ENCODE measurements at regions not wholly inside any gene's neighbourhood (a gene's known extent, or its start where the extent isn't known, plus 50 kb on each side); places are given as distances from the start of the nearest gene placed in this dataset.

DNA sequence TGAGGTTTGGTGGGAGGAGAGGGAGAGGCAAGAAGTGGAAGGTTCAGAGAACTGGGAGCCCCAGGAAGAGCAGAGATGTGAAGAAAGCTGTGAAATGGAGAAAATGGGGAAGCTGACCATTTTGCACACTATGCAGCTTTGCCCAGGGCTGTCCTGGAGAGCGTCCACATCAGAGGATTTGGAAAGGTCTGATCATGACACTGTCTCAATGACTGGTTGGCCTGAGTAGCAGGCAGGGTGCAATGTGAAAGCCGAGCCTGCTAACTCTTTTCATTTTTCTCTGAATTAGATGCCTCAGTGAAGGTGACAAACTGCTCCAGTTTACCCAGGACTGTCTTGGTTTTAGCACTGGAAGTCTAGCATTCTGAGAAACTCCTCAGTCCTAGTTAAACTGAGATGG lies 330.1 kb upstream of the RPS6KA3 start:
- no peak for DNase-seq

- DNase-seq = peak; percentile 29
Observed at GRCh38 chrX:20595928-20596575, 329.3 kb upstream of the RPS6KA3 start.

GRCh38 chrX:20594985-20595384 lies 328.3 kb upstream of the RPS6KA3 start:
- peak; percentile 53 for DNase-seq

DNA sequence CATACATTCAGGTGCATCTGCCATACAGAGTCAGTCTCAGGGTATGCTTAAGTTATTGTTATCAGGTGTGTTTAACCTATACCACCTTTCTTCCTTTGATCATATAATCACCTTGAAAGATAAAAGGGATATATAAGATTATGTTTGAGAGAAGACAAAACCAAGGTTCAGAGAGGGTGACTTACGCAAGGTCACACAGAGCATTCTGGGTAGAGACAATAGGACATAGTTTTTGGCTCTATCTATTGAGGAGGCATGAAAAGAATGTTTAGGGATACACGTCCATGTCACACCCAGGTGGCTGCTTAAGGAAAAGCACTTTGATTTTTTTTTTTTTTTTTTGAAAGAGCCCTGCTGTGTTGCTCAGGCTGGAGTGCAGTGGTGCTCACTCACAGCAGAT lies 327.1 kb upstream of the RPS6KA3 start:
- DNase-seq = no peak

- no peak for DNase-seq
Observed at GRCh38 chrX:20593402-20593801, 326.7 kb upstream of the RPS6KA3 start.

DNA sequence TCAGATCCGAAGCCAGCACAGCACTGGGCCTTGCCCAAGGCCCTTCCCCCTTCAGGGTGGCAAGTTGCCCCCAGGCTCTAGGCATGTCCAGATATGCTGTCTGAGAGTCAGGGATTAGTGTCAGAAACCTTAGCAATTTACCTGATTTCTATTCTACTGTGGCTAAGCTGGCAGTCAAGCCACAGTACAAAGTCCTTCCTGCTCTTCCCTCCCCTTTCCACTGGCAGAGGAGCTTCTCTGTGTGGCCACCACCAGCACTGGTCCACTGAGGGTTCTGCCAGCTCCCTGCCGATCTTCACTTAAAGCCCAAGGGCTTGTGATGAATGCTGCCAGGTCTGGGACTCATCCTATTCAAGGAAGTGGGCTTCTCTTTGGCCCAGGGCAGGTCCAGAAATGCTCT lies 324.5 kb upstream of the RPS6KA3 start:
- DNase-seq = no peak

- DNase-seq = peak; percentile 31
Observed at GRCh38 chrX:20585782-20586181, 319.1 kb upstream of the RPS6KA3 start.

- peak; percentile 7 for DNase-seq
Observed at GRCh38 chrX:20571611-20572010, 304.9 kb upstream of the RPS6KA3 start.

- no peak for DNase-seq
Observed at GRCh38 chrX:20567108-20567507, 300.4 kb upstream of the RPS6KA3 start.

GRCh38 chrX:20547611-20548051 lies 280.9 kb upstream of the RPS6KA3 start:
- peak; percentile 72 for DNase-seq

DNA sequence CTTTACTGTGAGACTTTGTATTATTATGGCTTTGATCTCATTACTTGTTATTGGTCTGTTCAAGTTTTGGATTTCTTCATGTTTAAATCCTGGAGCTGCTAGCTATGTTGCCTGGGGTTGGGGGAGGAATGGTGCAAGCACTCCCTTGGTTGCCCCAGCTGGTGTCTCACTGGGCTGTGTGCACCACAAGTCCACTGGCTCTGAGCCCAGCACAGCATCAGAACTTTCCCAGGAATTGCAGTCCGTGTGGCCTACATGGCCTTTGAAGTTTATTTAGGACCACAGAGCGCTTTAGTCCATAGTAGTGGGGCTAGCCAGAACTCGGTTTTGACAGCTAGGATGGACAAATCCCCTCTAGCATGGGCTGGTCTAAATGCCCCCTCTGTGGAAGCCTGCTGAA lies 278.8 kb upstream of the RPS6KA3 start:
- peak; percentile 61 for DNase-seq

DNA sequence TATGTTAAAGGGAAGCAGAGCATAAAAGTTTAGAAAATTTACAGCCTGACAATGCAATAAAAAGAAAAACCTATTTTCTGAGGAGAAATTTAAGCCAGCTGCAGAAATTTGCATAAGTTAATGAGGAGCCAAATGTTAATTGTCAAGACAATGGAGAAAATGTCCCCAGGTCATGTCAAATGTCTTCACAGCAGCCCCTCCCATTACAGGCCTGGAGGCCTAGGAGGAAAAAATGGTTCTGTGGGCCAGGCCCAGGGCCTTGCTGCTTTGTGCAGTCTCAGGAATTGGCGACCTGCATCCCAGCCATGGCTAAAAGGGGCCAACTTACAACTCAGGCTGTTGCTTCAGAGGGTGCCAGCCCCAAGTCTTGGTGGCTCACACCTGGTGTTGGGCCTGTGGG lies 275.4 kb upstream of the RPS6KA3 start:
- no peak for DNase-seq

DNA sequence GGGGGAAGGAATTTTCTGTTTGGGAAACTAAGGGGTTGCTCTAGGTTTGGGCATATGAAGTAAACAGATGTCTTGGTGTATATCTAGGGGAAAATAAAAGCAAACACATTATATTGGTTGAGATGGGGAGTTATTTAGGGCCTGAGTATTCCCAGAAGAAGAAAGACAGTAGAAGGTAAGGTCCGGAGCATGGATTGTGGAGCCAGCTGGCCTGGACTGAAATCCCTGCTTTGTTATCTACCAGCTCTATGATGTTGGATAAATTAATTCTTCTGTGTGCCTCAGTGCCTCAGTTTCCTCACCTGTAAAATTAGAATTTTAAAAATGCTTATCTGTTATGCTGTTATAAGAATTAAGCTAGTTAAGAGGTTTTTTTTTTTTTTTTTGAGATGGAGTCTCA lies 272.3 kb upstream of the RPS6KA3 start:
- no peak for DNase-seq

GRCh38 chrX:20531667-20532066 lies 265.0 kb upstream of the RPS6KA3 start:
- DNase-seq = no peak

- DNase-seq = peak; percentile 61
Observed at GRCh38 chrX:20530406-20530921, 263.8 kb upstream of the RPS6KA3 start.

DNA sequence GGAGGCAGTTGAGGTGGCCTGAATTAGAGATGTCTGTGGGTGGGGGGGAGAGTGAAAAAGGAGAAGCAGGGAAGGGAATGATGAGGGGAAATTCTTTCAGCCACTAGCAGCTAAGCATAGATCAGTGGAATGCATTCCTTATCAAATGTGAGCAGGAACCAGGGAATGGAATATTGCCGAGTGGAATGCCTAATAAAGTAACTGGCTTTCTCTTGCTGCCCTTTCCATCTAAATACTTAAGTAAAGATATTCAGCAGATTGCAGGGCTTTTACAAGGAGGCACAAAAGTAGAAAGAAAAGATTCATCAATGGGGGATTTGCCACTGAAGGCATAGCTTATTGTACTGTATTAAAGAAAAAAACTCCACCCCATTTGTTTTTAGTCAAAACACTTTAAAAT lies 263.0 kb upstream of the RPS6KA3 start:
- DNase-seq = peak; percentile 10

- no peak for DNase-seq
Observed at GRCh38 chrX:20529301-20529700, 262.6 kb upstream of the RPS6KA3 start.

DNA sequence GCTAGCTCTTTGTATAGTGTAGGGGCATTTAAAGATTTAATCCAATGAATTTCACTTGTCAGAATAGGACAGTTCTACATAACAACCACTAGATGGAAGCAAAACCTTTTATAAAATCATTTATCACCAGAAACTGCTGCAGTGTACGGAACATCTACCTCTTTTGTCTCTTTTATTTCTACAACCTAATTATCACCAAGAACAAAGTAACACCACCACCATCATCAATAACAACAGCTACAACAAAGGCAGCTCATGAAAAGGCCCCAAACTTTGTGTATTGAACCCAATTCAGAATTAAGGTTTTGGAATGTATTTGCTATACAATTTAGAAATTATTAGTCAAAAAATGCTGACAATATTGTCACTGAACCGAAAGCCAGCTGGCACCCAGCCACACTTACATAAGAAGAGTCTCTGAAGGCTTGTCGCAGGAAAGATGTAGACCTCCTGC lies 260.9 kb upstream of the RPS6KA3 start:
- peak; percentile 28 for DNase-seq

GRCh38 chrX:20527041-20527440 lies 260.3 kb upstream of the RPS6KA3 start:
- DNase-seq = no peak

DNA sequence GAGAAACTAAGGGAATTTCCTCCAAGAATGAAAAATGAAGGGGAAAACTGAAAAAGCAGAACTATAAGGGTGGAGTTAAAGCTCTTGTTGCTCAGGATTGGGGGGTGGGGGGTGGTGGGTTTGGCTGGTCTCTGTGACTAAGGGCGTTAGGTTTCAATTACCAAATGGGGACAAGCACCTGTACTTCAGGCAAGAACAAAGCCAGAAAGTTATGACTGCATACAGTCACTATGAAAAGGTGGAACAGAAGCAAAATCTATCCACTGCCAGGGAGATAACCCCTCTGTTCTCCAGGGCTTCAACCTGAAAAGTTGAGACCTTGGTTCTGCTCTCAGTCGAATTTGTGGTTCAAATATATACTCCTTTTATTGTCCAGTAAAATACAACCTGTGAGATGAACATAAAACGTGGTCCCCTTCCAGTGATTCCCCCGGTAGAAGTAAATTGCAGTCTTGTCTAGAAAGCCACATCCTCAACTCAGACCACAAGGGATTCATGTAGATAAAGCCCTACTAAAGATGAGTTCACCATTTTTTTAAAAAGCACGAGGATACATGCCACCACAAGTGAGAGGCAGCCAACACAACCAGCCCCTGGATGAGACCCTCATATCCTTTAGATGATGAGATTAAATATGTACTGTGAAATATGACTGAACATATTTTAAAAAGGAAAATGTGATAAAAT lies 257.1 kb upstream of the RPS6KA3 start:
- no peak for DNase-seq

- DNase-seq = peak; percentile 57
Observed at GRCh38 chrX:20522420-20522819, 255.7 kb upstream of the RPS6KA3 start.

DNA sequence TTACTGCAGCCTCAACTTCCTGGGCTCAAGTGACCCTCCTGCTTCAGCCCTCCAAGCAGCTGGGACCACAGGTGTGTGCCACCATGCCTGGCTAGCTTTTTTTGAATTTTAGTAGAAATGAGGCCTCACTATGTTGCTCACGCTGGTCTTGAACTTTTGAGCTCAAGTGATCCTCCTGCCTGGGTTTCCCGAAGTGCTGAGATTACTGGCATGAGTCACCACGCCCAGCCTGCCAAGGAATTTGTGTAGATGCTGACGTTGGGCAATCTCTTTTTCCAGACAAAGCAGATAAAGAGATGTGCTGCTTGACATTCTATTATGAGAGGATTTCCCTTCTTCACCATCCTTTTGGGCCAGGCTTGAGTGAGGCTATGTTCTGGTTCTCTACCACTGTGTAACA lies 254.5 kb upstream of the RPS6KA3 start:
- DNase-seq = peak; percentile 58

DNA sequence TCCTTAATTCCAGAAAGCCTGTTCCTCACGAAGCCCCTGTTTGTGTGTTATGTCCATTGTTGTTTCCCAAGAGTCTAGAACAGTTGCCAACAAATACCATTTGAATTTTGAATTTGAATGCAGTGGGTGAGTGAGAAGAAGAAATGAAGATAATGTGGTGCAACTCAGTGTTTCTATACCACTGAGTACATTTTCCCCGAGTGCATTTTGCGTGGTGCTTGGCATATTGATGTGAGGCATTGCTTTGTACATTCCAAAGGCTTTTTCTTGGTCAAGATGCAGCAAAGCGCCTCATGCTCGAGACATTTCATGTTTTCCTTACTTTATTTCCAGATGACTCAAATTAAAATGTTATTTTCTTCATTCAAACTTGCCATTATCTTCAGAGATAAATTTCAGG lies 253.1 kb upstream of the RPS6KA3 start:
- peak; percentile 8 for DNase-seq

GRCh38 chrX:20519146-20519545 lies 252.4 kb upstream of the RPS6KA3 start:
- no peak for DNase-seq
